HEK293 (cell line): ENCODE measurements at regions not wholly inside any gene's neighbourhood (a gene's known extent, or its start where the extent isn't known, plus 50 kb on each side); places are given as distances from the start of the nearest gene placed in this dataset.

Experiments used
- CTCF ChIA-PET: fragments of 350-600 bp; formaldehyde crosslinking; extraction: SDS; loops from one replicate; lab custom pipeline; 2021; ENCODE audit warnings: antibody characterized with exemption; lab: Yijun Ruan, JAX
- POLR2A ChIA-PET: fragments of 300-600 bp; formaldehyde crosslinking; extraction: SDS; loops from one replicate; lab custom pipeline; 2020; ENCODE audit warnings: antibody characterized with exemption, inconsistent platforms; lab: Yijun Ruan, JAX
- H3K27ac ChIP-seq: fragments of 200-500 bp; sonication (Bioruptor generic); 2 replicates; pipeline ENCODE4 v1.5.1; 2014; ENCODE audit warnings: low read depth, low read length, control low read depth, inconsistent platforms; ENCODE audit errors: extremely low read depth
- H3K36me3 ChIP-seq, 2 experiments: fragments of 200-500 bp in 1 of 2; sonication (Bioruptor generic) in 1 of 2; 1 replicate in 1 of 2; 2 replicates in 1 of 2; pipeline ENCODE4 v1.5.1; 2014 to 2017; ENCODE audit warnings: inconsistent platforms in 2 of 2, low read length in 2 of 2; ENCODE audit not compliant: control insufficient read depth in 2 of 2, insufficient read depth in 1 of 2
- H3K4me1 ChIP-seq: fragments of 200-500 bp; sonication (Bioruptor generic); 2 replicates; pipeline ENCODE4 v1.5.1; 2014; ENCODE audit warnings: mild to moderate bottlenecking, low read length, inconsistent platforms; ENCODE audit not compliant: control insufficient read depth, insufficient read depth
- H3K4me3 ChIP-seq: 2 replicates; pipeline ENCODE4 v1.5.1; 2011; ENCODE audit warnings: low read depth, mild to moderate bottlenecking, control low read depth, low read length, moderate library complexity
- H3K9me3 ChIP-seq: fragments of 200-500 bp; sonication (Bioruptor generic); 2 replicates; pipeline ENCODE4 v1.5.1; 2014; ENCODE audit warnings: low read depth, low read length, inconsistent platforms; ENCODE audit not compliant: control insufficient read depth, insufficient read depth
- BCL11A ChIP-seq: fragments of 450-650 bp; formaldehyde crosslinking; IDR thresholded peaks from 2 replicates; pipeline ENCODE4 v1.5.1; 2016; ENCODE audit warnings: low read depth, missing biosample characterization, missing genetic modification characterization
- KLF16 ChIP-seq: fragments of 450-650 bp; formaldehyde crosslinking; IDR thresholded peaks from 2 replicates; pipeline ENCODE4 v1.5.1; 2017; ENCODE audit warnings: missing biosample characterization, missing genetic modification characterization
- KLF9 ChIP-seq: fragments of 450-650 bp; formaldehyde crosslinking; IDR thresholded peaks from 2 replicates; pipeline ENCODE4 v1.5.1; 2016; ENCODE audit warnings: missing biosample characterization, missing genetic modification characterization, low read depth
- OVOL3 ChIP-seq: fragments of 450-650 bp; formaldehyde crosslinking; IDR thresholded peaks from 2 replicates; pipeline ENCODE4 v1.5.1; 2016; ENCODE audit warnings: missing biosample characterization, missing genetic modification characterization
- PRDM2 ChIP-seq: fragments of 450-650 bp; formaldehyde crosslinking; IDR thresholded peaks from 2 replicates; pipeline ENCODE4 v1.5.1; 2016; ENCODE audit warnings: missing biosample characterization, missing genetic modification characterization, borderline replicate concordance
- PRDM6 ChIP-seq: fragments of 450-650 bp; formaldehyde crosslinking; IDR thresholded peaks from 2 replicates; pipeline ENCODE4 v1.5.1; 2017; ENCODE audit warnings: missing biosample characterization, missing genetic modification characterization
- SCRT2 ChIP-seq: fragments of 450-650 bp; formaldehyde crosslinking; IDR thresholded peaks from 2 replicates; pipeline ENCODE4 v1.5.1; 2016; ENCODE audit warnings: missing biosample characterization, missing genetic modification characterization
- SP3 ChIP-seq: fragments of 450-650 bp; formaldehyde crosslinking; IDR thresholded peaks from 2 replicates; pipeline ENCODE4 v1.5.1; 2016; ENCODE audit warnings: missing biosample characterization, missing genetic modification characterization
- YY1 ChIP-seq: fragments of 450-650 bp; formaldehyde crosslinking; IDR thresholded peaks from 2 replicates; pipeline ENCODE4 v1.5.1; 2018; ENCODE audit warnings: missing biosample characterization, missing genetic modification characterization
- ZNF350 ChIP-seq: fragments of 450-650 bp; formaldehyde crosslinking; IDR thresholded peaks from 2 replicates; pipeline ENCODE4 v1.5.0; 2017; ENCODE audit warnings: missing biosample characterization, mild to moderate bottlenecking, missing genetic modification characterization
- ZNF37A ChIP-seq: fragments of 450-650 bp; IDR thresholded peaks from 2 replicates; pipeline ENCODE4 v1.5.1; 2018; ENCODE audit warnings: missing biosample characterization, missing genetic modification characterization
- ZNF404 ChIP-seq: fragments of 450-650 bp; formaldehyde crosslinking; IDR thresholded peaks from 2 replicates; pipeline ENCODE4 v1.5.1; 2017; ENCODE audit warnings: missing biosample characterization, missing genetic modification characterization
- ZNF426 ChIP-seq: fragments of 450-650 bp; formaldehyde crosslinking; IDR thresholded peaks from 2 replicates; pipeline ENCODE4 v1.5.1; 2017; ENCODE audit warnings: missing biosample characterization, missing genetic modification characterization, mild to moderate bottlenecking, inconsistent platforms, moderate library complexity
- ZNF48 ChIP-seq: fragments of 450-650 bp; formaldehyde crosslinking; IDR thresholded peaks from 2 replicates; pipeline ENCODE4 v1.5.1; 2016; ENCODE audit warnings: missing biosample characterization, missing genetic modification characterization
- ZNF596 ChIP-seq: fragments of 450-650 bp; IDR thresholded peaks from 2 replicates; pipeline ENCODE4 v1.5.0; 2018; ENCODE audit warnings: missing biosample characterization, mild to moderate bottlenecking, missing genetic modification characterization, moderate library complexity
- ZNF837 ChIP-seq: fragments of 450-650 bp; formaldehyde crosslinking; IDR thresholded peaks from 2 replicates; pipeline ENCODE4 v1.5.1; 2016; ENCODE audit warnings: missing biosample characterization, missing genetic modification characterization
- ZSCAN23 ChIP-seq: fragments of 450-650 bp; formaldehyde crosslinking; IDR thresholded peaks from 2 replicates; pipeline ENCODE4 v1.5.1; 2016; ENCODE audit warnings: missing biosample characterization, missing genetic modification characterization
- ZXDB ChIP-seq: fragments of 450-650 bp; formaldehyde crosslinking; IDR thresholded peaks from 2 replicates; pipeline ENCODE4 v1.5.1; 2016; ENCODE audit warnings: missing biosample characterization, missing genetic modification characterization
- TF ChIP-seq, protein P1 (sequence below): fragments of 450-650 bp; formaldehyde crosslinking; IDR thresholded peaks from 2 replicates; pipeline ENCODE4 v1.5.1; 2017; ENCODE audit warnings: missing biosample characterization, missing genetic modification characterization
- TF ChIP-seq, protein P2 (sequence below): fragments of 450-650 bp; formaldehyde crosslinking; optimal IDR thresholded peaks from 2 replicates; pipeline ENCODE3; 2016; ENCODE audit warnings: missing biosample characterization, mild to moderate bottlenecking, missing genetic modification characterization

DNA sequence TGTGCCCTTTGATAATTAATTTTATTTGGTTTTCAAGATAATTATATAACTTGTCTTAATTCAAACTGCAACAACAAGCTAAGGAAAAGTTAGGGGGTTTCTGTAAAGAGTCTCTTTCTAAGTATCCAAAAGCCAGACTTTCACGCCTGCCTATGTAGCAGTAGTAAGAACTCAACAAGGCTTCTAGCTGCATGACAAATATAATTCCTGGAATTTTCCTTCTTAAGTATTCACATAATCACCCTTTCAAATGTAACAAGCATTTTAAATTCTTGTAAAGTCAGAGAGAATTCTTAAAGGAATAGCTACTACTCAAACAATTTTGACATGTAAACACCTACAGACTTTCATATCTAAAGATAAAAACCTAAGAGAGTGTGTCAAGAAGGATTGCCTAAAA is 189.7 kb upstream of the NDST3 start:
- H3K9me3 ChIP-seq, result no peaks in the 10 kb centered on the region
- no peak for TF ChIP-seq BCL11A
- TF ChIP-seq ZNF404 (tag by site-specific recombination), result no peak
- no peak for TF ChIP-seq ZNF350
- TF ChIP-seq SP3, result no peak
- no peak for TF ChIP-seq PRDM6 (tag by site-specific recombination)
- no peak for TF ChIP-seq ZNF426 (tag by site-specific recombination)
- no peak for TF ChIP-seq KLF16 (tag by site-specific recombination)
- TF ChIP-seq YY1, result no peak
- TF ChIP-seq KLF9 (tag by site-specific recombination), result no peak
- no peak for TF ChIP-seq OVOL3
- TF ChIP-seq ZSCAN23 (tag by site-specific recombination), result no peak
- TF ChIP-seq PRDM2 (tag by site-specific recombination), result no peak
- no peak for TF ChIP-seq ZNF596 (tag by site-specific recombination)
- no peak for TF ChIP-seq ZNF48 (tag by site-specific recombination)
- TF ChIP-seq ZNF37A (tag by site-specific recombination), result no peak
- TF ChIP-seq ZNF837, result no peak
- TF ChIP-seq, protein P1, sequence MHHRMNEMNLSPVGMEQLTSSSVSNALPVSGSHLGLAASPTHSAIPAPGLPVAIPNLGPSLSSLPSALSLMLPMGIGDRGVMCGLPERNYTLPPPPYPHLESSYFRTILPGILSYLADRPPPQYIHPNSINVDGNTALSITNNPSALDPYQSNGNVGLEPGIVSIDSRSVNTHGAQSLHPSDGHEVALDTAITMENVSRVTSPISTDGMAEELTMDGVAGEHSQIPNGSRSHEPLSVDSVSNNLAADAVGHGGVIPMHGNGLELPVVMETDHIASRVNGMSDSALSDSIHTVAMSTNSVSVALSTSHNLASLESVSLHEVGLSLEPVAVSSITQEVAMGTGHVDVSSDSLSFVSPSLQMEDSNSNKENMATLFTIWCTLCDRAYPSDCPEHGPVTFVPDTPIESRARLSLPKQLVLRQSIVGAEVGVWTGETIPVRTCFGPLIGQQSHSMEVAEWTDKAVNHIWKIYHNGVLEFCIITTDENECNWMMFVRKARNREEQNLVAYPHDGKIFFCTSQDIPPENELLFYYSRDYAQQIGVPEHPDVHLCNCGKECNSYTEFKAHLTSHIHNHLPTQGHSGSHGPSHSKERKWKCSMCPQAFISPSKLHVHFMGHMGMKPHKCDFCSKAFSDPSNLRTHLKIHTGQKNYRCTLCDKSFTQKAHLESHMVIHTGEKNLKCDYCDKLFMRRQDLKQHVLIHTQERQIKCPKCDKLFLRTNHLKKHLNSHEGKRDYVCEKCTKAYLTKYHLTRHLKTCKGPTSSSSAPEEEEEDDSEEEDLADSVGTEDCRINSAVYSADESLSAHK (tag by site-specific recombination), result no peak
- TF ChIP-seq, protein P2, sequence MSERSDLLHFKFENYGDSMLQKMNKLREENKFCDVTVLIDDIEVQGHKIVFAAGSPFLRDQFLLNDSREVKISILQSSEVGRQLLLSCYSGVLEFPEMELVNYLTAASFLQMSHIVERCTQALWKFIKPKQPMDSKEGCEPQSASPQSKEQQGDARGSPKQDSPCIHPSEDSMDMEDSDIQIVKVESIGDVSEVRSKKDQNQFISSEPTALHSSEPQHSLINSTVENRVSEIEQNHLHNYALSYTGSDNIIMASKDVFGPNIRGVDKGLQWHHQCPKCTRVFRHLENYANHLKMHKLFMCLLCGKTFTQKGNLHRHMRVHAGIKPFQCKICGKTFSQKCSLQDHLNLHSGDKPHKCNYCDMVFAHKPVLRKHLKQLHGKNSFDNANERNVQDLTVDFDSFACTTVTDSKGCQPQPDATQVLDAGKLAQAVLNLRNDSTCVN (tag by site-specific recombination), result no peak
- no peak for TF ChIP-seq SCRT2 (tag by site-specific recombination)
- no peak for TF ChIP-seq ZXDB (tag by site-specific recombination)
- H3K4me1 ChIP-seq, result no peaks in the 10 kb centered on the region
- no peak overlapping the region for H3K4me3 ChIP-seq
- no peak overlapping the region for H3K27ac ChIP-seq
- ChIA-PET POLR2A (no interaction called here), CTCF (no interaction called here)
- no peaks in the 10 kb centered on the region for H3K36me3 ChIP-seq
